Neural progenitor cell (in vitro differentiated cells): ENCODE measurements at regions not wholly inside any gene's neighbourhood (a gene's known extent, or its start where the extent isn't known, plus 50 kb on each side); places are given as distances from the start of the nearest gene placed in this dataset.

Source experiments
- DNase-seq: peaks from one replicate; pipeline ENCODE4 v3.0.0-alpha.2; 2016; ENCODE audit warnings: low spot score
- H2AFZ ChIP-seq: fragments of 200-600 bp; sonication (generic); replicated peaks from 2 replicates; pipeline ENCODE4 v1.6.1; 2016; ENCODE audit warnings: antibody characterized with exemption
- H3F3A ChIP-seq: fragments of 200-600 bp; sonication (generic); 2 replicates; pipeline ENCODE4 v1.6.1; 2016; ENCODE audit warnings: antibody characterized with exemption, low read depth
- H3K27ac ChIP-seq: fragments of 200-600 bp; sonication (generic); 2 replicates; pipeline ENCODE4 v1.5.1; 2016; ENCODE audit warnings: mild to moderate bottlenecking
- H3K27me3 ChIP-seq: fragments of 200-600 bp; sonication (generic); 2 replicates; pipeline ENCODE4 v1.6.1; 2016; ENCODE audit warnings: mild to moderate bottlenecking, moderate library complexity
- H3K36me3 ChIP-seq: fragments of 200-600 bp; sonication (generic); 2 replicates; pipeline ENCODE4 v1.5.1; 2016
- H3K4me1 ChIP-seq: fragments of 200-600 bp; sonication (generic); 2 replicates; pipeline ENCODE4 v1.6.1; 2016; ENCODE audit warnings: mixed run types
- H3K4me2 ChIP-seq: fragments of 200-600 bp; sonication (generic); 2 replicates; pipeline ENCODE4 v1.6.1; 2016
- H3K4me3 ChIP-seq: fragments of 200-600 bp; sonication (generic); 2 replicates; pipeline ENCODE4 v1.5.1; 2016
- H3K79me2 ChIP-seq: fragments of 200-600 bp; sonication (generic); 2 replicates; pipeline ENCODE4 v1.6.1; 2016; ENCODE audit warnings: low read depth
- H3K9ac ChIP-seq: fragments of 200-600 bp; sonication (generic); 2 replicates; pipeline ENCODE4 v1.6.1; 2016
- H3K9me3 ChIP-seq: fragments of 200-600 bp; sonication (generic); 2 replicates; pipeline ENCODE4 v1.5.1; 2016; ENCODE audit warnings: low read depth
- H4K20me1 ChIP-seq: fragments of 200-600 bp; sonication (generic); 2 replicates; pipeline ENCODE4 v1.6.1; 2016; ENCODE audit warnings: low read depth
- H3K27ac Mint-ChIP-seq: 3 replicates; pipeline ENCODE4 v1.8.0; 2021; ENCODE audit warnings: mixed read lengths
- H3K27me3 Mint-ChIP-seq: 2 replicates; pipeline ENCODE4 v1.8.0; 2022; ENCODE audit warnings: low read depth, mild to moderate bottlenecking, inconsistent platforms, moderate library complexity, mixed read lengths; ENCODE audit not compliant: insufficient read depth
- H3K36me3 Mint-ChIP-seq: 3 replicates; pipeline ENCODE4 v1.8.0; 2021; ENCODE audit warnings: mixed read lengths
- H3K4me1 Mint-ChIP-seq: 3 replicates; pipeline ENCODE4 v1.8.0; 2021; ENCODE audit warnings: mixed read lengths
- H3K4me3 Mint-ChIP-seq: 3 replicates; pipeline ENCODE4 v1.8.0; 2021; ENCODE audit warnings: mild to moderate bottlenecking, moderate library complexity, mixed read lengths
- H3K9me3 Mint-ChIP-seq: 3 replicates; pipeline ENCODE4 v1.8.0; 2020; ENCODE audit warnings: mixed read lengths
- CTCF ChIP-seq: fragments of 200-600 bp; sonication (generic); IDR thresholded peaks from 2 replicates; pipeline ENCODE4 v1.5.1; 2017; ENCODE audit warnings: antibody characterized with exemption, mild to moderate bottlenecking
- EZH2 ChIP-seq: fragments of 200-600 bp; sonication (generic); IDR thresholded peaks from 2 replicates; pipeline ENCODE4 v1.6.1; 2017; ENCODE audit warnings: antibody characterized with exemption, mild to moderate bottlenecking, moderate library complexity
- EZH2phosphoT487 ChIP-seq: fragments of 200-600 bp; sonication (generic); IDR thresholded peaks from 2 replicates; pipeline ENCODE4 v1.6.1; 2017; ENCODE audit warnings: antibody characterized with exemption

DNA sequence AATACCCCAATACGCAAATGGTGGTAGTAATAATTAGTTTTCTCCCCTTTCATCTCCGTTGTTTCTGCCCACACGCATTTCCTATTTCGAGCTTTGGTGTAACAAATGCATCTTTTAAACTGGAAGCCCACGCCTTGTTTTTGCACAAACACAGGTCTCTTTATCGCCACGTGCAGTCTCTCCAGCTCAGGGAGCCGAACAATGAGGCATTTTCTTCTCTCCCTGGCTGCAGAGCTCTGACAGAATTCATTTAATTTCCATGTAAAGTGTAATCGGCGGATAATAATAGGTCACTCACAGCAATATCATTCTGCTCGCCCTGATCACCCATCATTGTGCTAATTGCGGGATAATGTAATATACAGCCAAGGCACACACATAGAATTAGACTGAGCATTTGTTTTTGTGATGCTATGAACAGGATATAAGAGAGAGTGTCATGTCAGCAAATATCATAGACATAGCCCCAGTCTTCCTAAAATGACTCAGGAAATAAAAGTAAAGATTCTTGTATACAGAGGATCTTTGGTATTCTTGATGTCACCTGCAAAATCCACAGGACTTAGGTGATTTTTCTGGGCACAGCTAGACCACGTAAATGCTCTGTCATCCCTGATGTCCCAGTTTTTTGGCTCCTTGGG, 452.6 kb upstream of the CDH11 start:
- DNase-seq, result no peak
- no peaks in the 10 kb centered on the region for H3K27me3 ChIP-seq
- no peak overlapping the region for H3K4me2 ChIP-seq
- no peak overlapping the region for H3K4me3 Mint-ChIP-seq
- peaks cover 2% of the 10 kb centered on the region for H3K36me3 Mint-ChIP-seq
- H3K36me3 ChIP-seq, result no peaks in the 10 kb centered on the region
- H4K20me1 ChIP-seq, result no peaks in the 10 kb centered on the region
- H3K9ac ChIP-seq, result no peak overlapping the region
- no peak overlapping the region for H2AFZ ChIP-seq
- peaks cover 5% of the 10 kb centered on the region for H3K4me1 ChIP-seq
- no peak overlapping the region for H3K27ac ChIP-seq
- H3K9me3 ChIP-seq, result no peaks in the 10 kb centered on the region
- peaks cover 12% of the 10 kb centered on the region for H3K4me1 Mint-ChIP-seq
- peaks cover 6% of the 10 kb centered on the region for H3K27me3 Mint-ChIP-seq
- no peaks in the 10 kb centered on the region for H3K79me2 ChIP-seq
- TF ChIP-seq EZH2phosphoT487, result no peak
- TF ChIP-seq CTCF, result no peak
- no peak for TF ChIP-seq EZH2
- H3F3A ChIP-seq, result peaks cover 3% of the 10 kb centered on the region
- H3K27ac Mint-ChIP-seq, result no peak overlapping the region
- peaks cover 11% of the 10 kb centered on the region for H3K9me3 Mint-ChIP-seq
- no peak overlapping the region for H3K4me3 ChIP-seq

DNA sequence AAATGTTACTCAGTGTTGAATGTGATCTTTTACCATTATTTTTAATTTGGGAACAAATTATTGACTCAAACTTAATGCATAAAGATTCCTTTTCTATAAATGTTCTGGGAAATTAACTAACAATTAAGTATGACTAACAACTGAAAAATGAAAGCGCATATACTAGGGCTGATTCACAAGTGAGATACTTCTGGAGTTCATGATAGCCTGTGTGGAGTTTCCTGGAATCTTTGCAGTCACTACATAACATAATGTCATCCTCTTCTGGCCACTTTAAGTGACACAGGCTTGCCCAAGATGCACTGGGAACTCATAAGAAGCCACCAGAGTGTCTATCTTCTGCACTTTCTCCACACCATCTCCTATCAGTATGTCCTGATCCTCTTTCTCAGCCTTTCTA, 450.3 kb upstream of the CDH11 start:
- H3K36me3 ChIP-seq, result no peaks in the 10 kb centered on the region
- H3F3A ChIP-seq, result no peaks in the 10 kb centered on the region
- H4K20me1 ChIP-seq, result no peaks in the 10 kb centered on the region
- H3K4me2 ChIP-seq, result no peak overlapping the region
- Mint-ChIP-seq H3K36me3 (peaks cover 2% of the 10 kb centered on the region), H3K4me1 (peaks cover 4% of the 10 kb centered on the region), H3K4me3 (no peak overlapping the region), H3K27ac (no peak overlapping the region), H3K27me3 (peaks cover 2% of the 10 kb centered on the region), H3K9me3 (peaks cover 11% of the 10 kb centered on the region)
- H3K4me1 ChIP-seq, result no peaks in the 10 kb centered on the region
- H3K27ac ChIP-seq, result no peak overlapping the region
- H3K79me2 ChIP-seq, result no peaks in the 10 kb centered on the region
- no peak for TF ChIP-seq EZH2phosphoT487
- TF ChIP-seq CTCF, result no peak
- no peak for TF ChIP-seq EZH2
- no peaks in the 10 kb centered on the region for H3K27me3 ChIP-seq
- no peak for DNase-seq
- H3K9ac ChIP-seq, result no peak overlapping the region
- no peak overlapping the region for H2AFZ ChIP-seq
- no peak overlapping the region for H3K4me3 ChIP-seq
- H3K9me3 ChIP-seq, result no peaks in the 10 kb centered on the region

- H3K27ac ChIP-seq, result no peak overlapping the region
- H4K20me1 ChIP-seq, result no peaks in the 10 kb centered on the region
- H3K27me3 Mint-ChIP-seq, result no peaks in the 10 kb centered on the region
- H3K4me3 Mint-ChIP-seq, result no peak overlapping the region
- no peaks in the 10 kb centered on the region for H3K79me2 ChIP-seq
- TF ChIP-seq EZH2phosphoT487 (no peak), CTCF (no peak), EZH2 (no peak)
- no peaks in the 10 kb centered on the region for H3K36me3 ChIP-seq
- no peaks in the 10 kb centered on the region for H3K4me1 ChIP-seq
- no peak overlapping the region for H3K4me3 ChIP-seq
- peaks cover 11% of the 10 kb centered on the region for H3K9me3 Mint-ChIP-seq
- DNase-seq, result no peak
- H3K27ac Mint-ChIP-seq, result no peak overlapping the region
- no peak overlapping the region for H3K9ac ChIP-seq
- no peak overlapping the region for H2AFZ ChIP-seq
- H3K4me1 Mint-ChIP-seq, result peaks cover 4% of the 10 kb centered on the region
- H3K36me3 Mint-ChIP-seq, result peaks cover under 1% of the 10 kb centered on the region
- no peak overlapping the region for H3K4me2 ChIP-seq
- H3K27me3 ChIP-seq, result no peaks in the 10 kb centered on the region
- H3F3A ChIP-seq, result no peaks in the 10 kb centered on the region
- no peaks in the 10 kb centered on the region for H3K9me3 ChIP-seq
Observed at GRCh38 chr16:65570261-65570660, 448.4 kb upstream of the CDH11 start.
